Left lung (tissue), 4 donors: ENCODE measurements at regions not wholly inside any gene's neighbourhood (a gene's known extent, or its start where the extent isn't known, plus 50 kb on each side); places are given as distances from the start of the nearest gene placed in this dataset.
"Not testable (repeated sequence)": the region's sequence is repeated elsewhere in the genome, so short reads cannot be mapped to it uniquely, and the experiment has no call there.

Experiments used
- ATAC-seq: fragments of 200-7000 bp; cut with Tn5 transposase; one replicate; pipeline ENCODE4 v1.9.1; 2020; ENCODE audit warnings: moderate library complexity
- DNase-seq, 4 donors: peaks; one replicate each; pipeline ENCODE4 v3.0.0-alpha.2; 2013 to 2020
- H3K27ac ChIP-seq, 2 donors: fragments of 200-600 bp; sonication (generic) in 1 of 2; one replicate each; pipeline versions ENCODE4 v1.5.0 to v1.8.0; 2020 to 2021
- H3K27me3 ChIP-seq, 2 donors: fragments of 200-600 bp; sonication (generic) in 1 of 2; one replicate each; pipeline versions ENCODE4 v1.5.0 to v1.8.0; 2020 to 2021
- H3K36me3 ChIP-seq, 2 donors: fragments of 200-600 bp; sonication (generic) in 1 of 2; one replicate each; pipeline versions ENCODE4 v1.5.0 to v1.8.0; 2020 to 2021
- H3K4me1 ChIP-seq, 2 donors: fragments of 200-600 bp; one replicate each; pipeline ENCODE4 v1.8.0; 2021
- H3K4me3 ChIP-seq, 2 donors: fragments of 200-600 bp; sonication (generic) in 1 of 2; one replicate each; pipeline versions ENCODE4 v1.5.0 to v1.8.0; 2020 to 2021; ENCODE audit warnings: mild to moderate bottlenecking in 1 of 2
- H3K9me3 ChIP-seq, 2 donors: fragments of 200-600 bp; sonication (generic) in 1 of 2; one replicate each; pipeline versions ENCODE4 v1.5.0 to v1.8.0; 2020 to 2021
- intact Hi-C, 2 donors: fragments of 100-400 bp; cut with DNase I; formaldehyde crosslinking; loops; one replicate each; pipeline versions ENCODE4 v1.11.2 to v1.14.2; 2022
- TF ChIP-seq, protein P1 (sequence below), 2 donors: fragments of 200-600 bp; sonication (generic) in 1 of 2; IDR thresholded peaks; one replicate each; pipeline versions ENCODE4 v1.5.0 to v1.8.0; 2021; ENCODE audit warnings: antibody characterized with exemption in 2 of 2
- donor health status: DM: no; HTN: yes; CAD: no.
- donor health status: DM: no; HTN: no; CAD: no.

DNA sequence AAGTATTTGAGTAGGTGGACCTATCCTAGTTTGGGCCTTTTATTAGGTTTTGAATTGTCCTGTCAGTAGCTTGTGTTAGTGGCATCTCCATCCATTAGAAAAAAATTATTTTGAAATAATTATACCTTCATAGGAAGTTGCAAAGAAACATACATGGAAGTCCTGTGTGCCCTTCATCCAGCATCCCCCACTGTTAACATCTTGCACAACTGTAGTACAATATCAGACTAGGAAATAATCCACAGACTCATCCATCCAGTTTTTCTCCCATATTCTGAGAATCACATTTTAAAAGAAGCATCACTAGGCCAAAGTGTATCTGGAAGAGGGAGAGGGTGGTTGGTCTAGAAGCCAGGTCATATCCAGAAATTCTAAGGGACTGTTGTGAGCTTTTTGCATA, 155.5 kb upstream of the ROPN1 start:
- H3K4me3 ChIP-seq = no peak overlapping the region
- no peaks in the 10 kb centered on the region for H3K36me3 ChIP-seq
- no peaks in the 10 kb centered on the region for H3K27me3 ChIP-seq
- H3K9me3 ChIP-seq = no peaks in the 10 kb centered on the region
- H3K4me1 ChIP-seq = no peaks in the 10 kb centered on the region
- ATAC-seq = no peak
- TF ChIP-seq, protein P1, sequence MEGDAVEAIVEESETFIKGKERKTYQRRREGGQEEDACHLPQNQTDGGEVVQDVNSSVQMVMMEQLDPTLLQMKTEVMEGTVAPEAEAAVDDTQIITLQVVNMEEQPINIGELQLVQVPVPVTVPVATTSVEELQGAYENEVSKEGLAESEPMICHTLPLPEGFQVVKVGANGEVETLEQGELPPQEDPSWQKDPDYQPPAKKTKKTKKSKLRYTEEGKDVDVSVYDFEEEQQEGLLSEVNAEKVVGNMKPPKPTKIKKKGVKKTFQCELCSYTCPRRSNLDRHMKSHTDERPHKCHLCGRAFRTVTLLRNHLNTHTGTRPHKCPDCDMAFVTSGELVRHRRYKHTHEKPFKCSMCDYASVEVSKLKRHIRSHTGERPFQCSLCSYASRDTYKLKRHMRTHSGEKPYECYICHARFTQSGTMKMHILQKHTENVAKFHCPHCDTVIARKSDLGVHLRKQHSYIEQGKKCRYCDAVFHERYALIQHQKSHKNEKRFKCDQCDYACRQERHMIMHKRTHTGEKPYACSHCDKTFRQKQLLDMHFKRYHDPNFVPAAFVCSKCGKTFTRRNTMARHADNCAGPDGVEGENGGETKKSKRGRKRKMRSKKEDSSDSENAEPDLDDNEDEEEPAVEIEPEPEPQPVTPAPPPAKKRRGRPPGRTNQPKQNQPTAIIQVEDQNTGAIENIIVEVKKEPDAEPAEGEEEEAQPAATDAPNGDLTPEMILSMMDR (IDR thresholded peaks at IDR 0.05) = no peak
- H3K27ac ChIP-seq = no peak overlapping the region
- no peak for DNase-seq
- intact Hi-C loops = no loop called here

DNA sequence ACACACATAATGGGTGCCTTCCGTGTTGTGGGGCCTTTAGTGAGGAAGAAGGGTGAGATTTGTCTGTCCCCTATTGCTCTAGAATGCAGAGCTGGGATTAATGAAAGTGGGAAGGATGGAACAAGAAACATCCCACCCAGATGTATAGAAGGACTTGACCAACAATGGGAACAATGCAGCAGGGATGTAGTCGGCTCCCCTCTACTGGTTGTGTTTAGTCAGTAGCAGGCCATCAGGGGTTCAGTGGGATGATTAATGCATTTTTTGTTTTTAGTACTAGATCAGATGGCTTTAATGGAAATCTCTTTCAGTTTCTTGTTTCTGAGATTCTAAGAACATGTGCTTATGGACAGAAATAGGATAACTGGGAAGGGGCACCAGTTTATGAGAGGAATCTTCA, 156.0 kb upstream of the ROPN1 start:
- Histone ChIP-seq H3K9me3 (no peaks in the 10 kb centered on the region), H3K27me3 (no peaks in the 10 kb centered on the region), H3K4me1 (no peaks in the 10 kb centered on the region), H3K36me3 (no peaks in the 10 kb centered on the region), H3K4me3 (no peak overlapping the region), H3K27ac (no peak overlapping the region)
- TF ChIP-seq, protein P1 (IDR thresholded peaks at IDR 0.05) = no peak
- intact Hi-C loops = no loop called here
- DNase-seq (no peak), ATAC-seq (no peak)

DNA sequence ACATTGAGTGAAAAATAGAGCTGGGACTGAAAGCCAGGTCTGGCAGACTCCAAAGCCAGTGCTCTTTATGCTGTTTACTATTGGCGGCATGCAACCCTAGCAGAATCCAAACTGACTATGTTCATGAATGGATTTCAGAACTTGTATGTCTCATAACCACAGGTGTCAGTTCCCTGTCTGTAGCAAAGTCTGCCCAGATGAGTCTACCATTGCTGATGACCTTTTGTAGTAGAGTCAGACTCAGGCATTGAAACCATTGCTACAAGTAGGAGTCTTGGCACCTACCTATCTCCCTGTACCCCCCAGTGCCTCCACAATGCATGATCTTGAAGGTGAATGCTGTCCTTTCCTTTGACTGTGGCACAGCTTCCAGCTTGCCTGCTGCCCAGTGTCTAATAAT, 157.2 kb upstream of the ROPN1 start:
- TF ChIP-seq, protein P1 (IDR thresholded peaks at IDR 0.05) = no peak
- H3K36me3 ChIP-seq = no peaks in the 10 kb centered on the region
- intact Hi-C loops = no loop called here

DNA sequence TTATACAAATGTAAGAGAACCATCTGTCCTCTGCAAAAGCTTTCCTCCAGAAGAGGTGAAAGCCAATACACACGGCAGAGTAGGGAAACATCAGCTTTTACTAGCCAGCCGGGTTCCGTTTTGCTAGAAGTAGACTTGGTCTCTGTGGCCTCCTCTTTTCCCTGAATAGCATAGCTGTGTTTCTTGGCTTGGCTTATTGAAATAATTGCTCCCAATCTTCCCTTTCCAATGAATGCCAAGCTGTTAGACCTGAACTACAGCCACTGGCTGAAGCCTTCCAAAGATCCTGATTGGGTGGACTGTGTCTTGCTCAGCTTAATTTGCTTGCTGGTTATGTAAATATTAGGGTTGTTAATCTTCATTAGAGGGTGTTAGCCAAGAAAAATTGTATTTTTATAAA, 157.8 kb upstream of the ROPN1 start:
- ATAC-seq (no peak), DNase-seq (no peak)
- Histone ChIP-seq H3K27me3 (no peaks in the 10 kb centered on the region), H3K27ac (no peak overlapping the region), H3K4me1 (no peaks in the 10 kb centered on the region), H3K36me3 (no peaks in the 10 kb centered on the region), H3K4me3 (no peak overlapping the region), H3K9me3 (no peaks in the 10 kb centered on the region)
- TF ChIP-seq, protein P1 (IDR thresholded peaks at IDR 0.05) = no peak
- intact Hi-C loops = no loop called here

More for the DNA sequence above, 157.2 kb upstream of the ROPN1 start:
- no peak for DNase-seq
- no peaks in the 10 kb centered on the region for H3K9me3 ChIP-seq
- H3K27me3 ChIP-seq = no peaks in the 10 kb centered on the region
- no peaks in the 10 kb centered on the region for H3K4me1 ChIP-seq
- no peak for ATAC-seq
- no peak overlapping the region for H3K4me3 ChIP-seq
- H3K27ac ChIP-seq = no peak overlapping the region

DNA sequence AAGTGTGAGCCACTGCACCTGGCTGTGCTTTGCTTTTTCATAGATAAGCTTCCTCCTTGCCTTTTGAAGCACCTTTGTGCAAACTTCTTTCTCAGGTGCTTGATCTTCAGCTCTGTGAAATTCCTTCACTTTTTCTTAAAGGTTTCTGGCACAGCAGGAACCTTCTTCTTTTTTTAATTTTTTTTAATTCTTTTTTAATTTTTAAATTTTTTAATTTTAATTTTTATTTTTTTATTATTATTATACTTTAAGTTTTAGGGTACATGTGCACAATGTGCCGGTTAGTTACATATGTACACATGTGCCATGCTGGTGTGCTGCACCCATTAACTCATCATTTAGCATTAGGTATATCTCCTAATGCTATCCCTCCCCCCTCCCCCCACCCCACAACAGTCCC, 161.0 kb upstream of the ROPN1 start:
- DNase-seq, H3K27me3 ChIP-seq, H3K36me3 ChIP-seq, H3K27ac ChIP-seq, H3K9me3 ChIP-seq, H3K4me3 ChIP-seq, H3K4me1 ChIP-seq, intact Hi-C loops, ATAC-seq: not testable (repeated sequence)

DNA sequence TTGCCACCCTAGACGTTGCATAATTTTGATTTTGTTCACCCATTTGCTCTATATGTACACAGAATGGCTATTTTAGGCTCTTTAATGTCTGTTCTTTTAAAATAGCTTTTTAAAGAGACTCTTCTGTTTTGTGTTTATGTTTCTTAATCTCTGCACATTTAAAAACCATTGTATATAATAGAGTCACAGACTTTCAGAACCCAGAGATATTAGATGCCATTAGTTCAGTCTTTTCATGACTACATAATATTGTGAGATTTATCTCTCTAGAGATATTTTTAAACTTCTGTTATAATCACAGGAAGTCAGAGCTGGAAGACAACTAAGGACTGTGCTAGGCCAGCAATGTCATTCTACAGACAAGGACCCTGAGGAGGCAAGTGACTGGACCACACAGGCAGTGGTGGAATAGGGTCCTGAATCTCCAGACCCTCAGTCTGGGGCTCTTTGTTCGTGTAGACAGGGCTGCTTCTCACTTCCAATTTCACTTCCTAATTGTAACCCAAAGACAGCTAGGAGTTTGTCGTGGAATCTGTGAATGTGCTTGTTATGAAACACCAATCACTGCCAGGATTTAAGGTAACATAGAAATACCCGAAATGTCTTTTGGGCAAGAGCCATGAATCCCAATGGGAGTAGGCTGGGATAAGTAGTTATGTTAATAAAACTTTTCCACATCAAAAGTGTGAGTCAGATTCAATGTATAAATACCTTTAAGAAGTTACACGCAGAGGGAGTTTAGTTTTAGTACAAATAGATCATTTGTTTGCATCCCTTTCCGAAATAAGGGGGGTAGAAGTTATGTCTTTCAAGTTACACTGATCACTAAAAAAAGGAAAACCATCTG, 165.2 kb upstream of the ROPN1 start:
- H3K27ac ChIP-seq = no peak overlapping the region
- H3K36me3 ChIP-seq = no peaks in the 10 kb centered on the region
- intact Hi-C loops = no loop called here
- TF ChIP-seq, protein P1 (IDR thresholded peaks at IDR 0.05) = no peak
- DNase-seq (peak in 1 of 4 donors; percentile 43), ATAC-seq (no peak)
- H3K9me3 ChIP-seq = no peaks in the 10 kb centered on the region
- no peak overlapping the region for H3K4me3 ChIP-seq
- H3K4me1 ChIP-seq = no peaks in the 10 kb centered on the region
- H3K27me3 ChIP-seq = no peaks in the 10 kb centered on the region
